ENCODE measurements at regions not wholly inside any gene's neighbourhood (a gene's known extent, or its start where the extent isn't known, plus 50 kb on each side); places are given as distances from the start of the nearest gene placed in this dataset.

DNA sequence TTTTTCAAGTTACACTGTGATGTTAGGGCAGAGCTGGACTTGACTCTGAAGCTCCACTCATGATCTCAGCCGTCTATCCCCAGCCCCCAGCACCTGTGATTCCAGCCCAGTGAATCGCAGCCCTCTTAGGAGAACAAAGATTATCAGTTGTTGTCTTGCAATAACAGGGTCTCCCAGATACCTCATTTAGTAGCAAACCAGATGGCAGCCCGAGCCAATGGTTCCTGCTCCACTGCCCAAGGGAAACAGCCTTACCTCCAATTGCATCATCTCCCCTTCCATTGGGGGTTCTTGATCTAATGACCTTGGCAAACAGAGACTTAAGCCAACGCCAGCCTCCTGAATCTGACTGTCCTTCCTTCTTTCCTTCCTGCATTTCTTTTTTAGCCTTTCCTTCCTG is 371.2 kb downstream of the BCL11B start:
- TF ChIP-seq, protein P1, sequence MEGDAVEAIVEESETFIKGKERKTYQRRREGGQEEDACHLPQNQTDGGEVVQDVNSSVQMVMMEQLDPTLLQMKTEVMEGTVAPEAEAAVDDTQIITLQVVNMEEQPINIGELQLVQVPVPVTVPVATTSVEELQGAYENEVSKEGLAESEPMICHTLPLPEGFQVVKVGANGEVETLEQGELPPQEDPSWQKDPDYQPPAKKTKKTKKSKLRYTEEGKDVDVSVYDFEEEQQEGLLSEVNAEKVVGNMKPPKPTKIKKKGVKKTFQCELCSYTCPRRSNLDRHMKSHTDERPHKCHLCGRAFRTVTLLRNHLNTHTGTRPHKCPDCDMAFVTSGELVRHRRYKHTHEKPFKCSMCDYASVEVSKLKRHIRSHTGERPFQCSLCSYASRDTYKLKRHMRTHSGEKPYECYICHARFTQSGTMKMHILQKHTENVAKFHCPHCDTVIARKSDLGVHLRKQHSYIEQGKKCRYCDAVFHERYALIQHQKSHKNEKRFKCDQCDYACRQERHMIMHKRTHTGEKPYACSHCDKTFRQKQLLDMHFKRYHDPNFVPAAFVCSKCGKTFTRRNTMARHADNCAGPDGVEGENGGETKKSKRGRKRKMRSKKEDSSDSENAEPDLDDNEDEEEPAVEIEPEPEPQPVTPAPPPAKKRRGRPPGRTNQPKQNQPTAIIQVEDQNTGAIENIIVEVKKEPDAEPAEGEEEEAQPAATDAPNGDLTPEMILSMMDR (IDR thresholded peaks at IDR 0.05; ENCODE audit: insufficient read depth, low read depth, low read length), result no peak
- no peak for TF ChIP-seq EZH2 (IDR thresholded peaks at IDR 0.05; ENCODE audit: insufficient read depth, low read length)

Measured in astrocyte (in vitro differentiated cells and primary cell).